HPDE6-E6E7 (cell line): ENCODE measurements at regions not wholly inside any gene's neighbourhood (a gene's known extent, or its start where the extent isn't known, plus 50 kb on each side); places are given as distances from the start of the nearest gene placed in this dataset.
"Not testable (repeated sequence)": the region's sequence is repeated elsewhere in the genome, so short reads cannot be mapped to it uniquely, and the experiment has no call there.

Source experiments
- DNase-seq: peaks from one replicate; pipeline ENCODE4 v3.0.0; 2011; ENCODE audit warnings: missing footprints; ENCODE audit errors: extremely low spot score

DNA sequence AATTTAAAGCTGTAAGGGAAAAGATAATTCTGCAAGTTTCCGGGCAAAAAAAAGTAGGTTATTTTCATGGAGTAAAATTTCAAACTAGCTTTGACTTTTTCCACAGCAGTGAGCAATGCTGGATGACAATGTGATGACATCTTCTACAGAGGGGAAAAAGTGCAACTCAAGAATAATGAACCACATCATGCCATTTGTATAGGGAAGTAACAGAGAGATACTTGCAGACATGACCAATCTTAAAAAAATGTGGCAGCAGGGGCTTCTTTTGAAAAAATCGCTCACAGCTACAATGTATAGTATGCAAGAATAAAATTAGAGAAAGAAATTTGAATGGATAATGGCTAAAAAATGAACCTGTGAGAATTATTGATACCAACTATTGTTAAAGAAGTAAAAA, 115.5 kb downstream of the DHRS2 start:
- no peak for DNase-seq

- DNase-seq, result no peak
Observed at GRCh38 chr14:23763394-23763793, 127.2 kb downstream of the DHRS2 start.

DNA sequence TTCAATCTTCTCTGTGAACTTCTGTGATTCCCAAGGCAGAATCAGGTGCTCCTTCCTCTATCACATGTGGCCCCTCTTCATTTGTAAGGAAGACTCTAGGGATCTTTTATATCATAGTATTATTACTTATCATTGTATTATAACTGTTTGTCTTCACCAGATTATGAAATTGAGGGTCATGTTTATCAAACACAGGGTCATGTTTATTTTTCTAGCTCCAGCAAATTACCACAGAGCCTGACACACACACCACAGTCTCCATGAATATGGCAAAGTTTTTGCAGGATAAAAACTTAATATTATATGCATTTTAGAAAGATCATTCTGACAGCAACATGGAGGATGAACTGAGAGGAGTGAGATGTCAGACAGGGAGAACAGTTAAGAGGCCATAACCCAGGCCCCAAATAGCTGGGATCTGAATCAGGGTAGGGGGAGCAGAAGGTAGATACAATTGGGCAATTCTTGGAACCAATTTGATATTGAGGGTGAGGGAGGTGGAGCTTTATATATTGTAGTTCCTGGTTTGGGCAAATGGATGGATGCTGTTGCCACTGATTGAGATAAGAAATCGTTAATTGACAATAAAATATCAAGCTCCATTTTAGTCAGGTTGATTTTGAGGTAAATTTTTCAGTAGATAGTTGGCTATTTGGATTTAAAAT, 130.7 kb downstream of the DHRS2 start:
- no peak for DNase-seq

DNA sequence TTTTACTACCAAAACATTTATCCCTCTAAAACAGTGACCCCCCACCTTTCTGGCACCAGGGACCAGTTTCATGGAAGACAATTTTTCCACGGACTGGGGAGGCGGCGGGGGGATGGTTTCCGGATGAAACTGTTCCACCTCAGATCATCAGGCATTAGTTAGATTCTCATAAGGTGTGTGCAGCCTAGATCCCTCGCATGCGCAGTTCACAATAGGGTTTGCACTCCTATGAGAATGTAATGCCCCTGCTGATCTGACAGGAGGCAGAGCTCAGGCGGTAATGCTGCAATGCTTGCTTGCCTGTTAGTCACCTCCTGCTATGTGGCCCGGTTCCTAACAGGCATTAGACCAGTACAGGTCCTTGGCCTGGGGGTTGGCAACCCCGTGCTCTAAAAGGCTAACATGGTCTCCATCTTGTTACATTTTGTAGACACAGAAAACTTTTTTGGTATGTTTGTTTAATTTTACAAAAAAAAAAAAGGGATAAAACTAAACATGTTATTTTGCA, 133.1 kb downstream of the DHRS2 start:
- not testable (repeated sequence) for DNase-seq

- DNase-seq, result no peak
Observed at GRCh38 chr14:23773981-23774380, 137.8 kb downstream of the DHRS2 start.

DNA sequence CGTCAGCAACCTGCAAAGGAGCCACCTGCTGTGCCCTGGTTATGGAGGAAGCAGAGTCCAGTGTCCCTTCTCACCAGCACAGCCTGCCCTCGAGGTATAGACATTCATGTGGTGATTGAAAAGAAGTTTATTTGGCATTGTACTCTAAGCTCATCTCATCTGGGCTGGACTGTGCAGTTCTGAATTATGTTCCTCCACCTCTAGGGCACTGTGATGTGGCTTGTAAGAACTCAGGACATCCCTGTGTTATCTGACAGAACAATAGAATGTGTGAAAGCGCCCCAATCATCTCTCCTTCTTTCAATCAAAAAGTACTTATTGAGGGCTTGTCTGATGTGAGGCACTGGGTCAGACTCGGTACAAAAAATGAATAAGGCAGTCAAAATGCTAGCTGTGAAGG, 140.1 kb downstream of the DHRS2 start:
- no peak for DNase-seq

GRCh38 chr14:23785208-23785607, 149.0 kb downstream of the DHRS2 start:
- no peak for DNase-seq

DNA sequence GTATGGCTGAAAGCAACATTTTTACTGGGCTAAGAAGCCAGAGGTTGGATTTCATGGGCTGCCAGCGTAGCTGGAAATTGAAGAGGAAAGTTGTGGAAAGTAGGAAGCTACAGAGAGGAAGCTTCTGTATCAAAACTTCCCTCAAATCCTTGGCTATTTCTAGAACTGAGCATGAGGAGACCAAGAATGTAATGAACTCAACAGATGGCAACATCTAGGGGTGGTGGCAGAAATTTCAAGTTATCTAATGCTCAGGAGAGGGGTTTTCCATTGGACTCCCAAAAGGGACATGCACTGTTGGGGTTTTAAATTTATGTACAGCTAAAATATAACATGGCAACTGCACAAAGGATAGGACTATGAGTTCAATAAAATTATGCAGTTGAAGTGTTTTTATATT, 151.3 kb downstream of the DHRS2 start:
- DNase-seq, result no peak

DNA sequence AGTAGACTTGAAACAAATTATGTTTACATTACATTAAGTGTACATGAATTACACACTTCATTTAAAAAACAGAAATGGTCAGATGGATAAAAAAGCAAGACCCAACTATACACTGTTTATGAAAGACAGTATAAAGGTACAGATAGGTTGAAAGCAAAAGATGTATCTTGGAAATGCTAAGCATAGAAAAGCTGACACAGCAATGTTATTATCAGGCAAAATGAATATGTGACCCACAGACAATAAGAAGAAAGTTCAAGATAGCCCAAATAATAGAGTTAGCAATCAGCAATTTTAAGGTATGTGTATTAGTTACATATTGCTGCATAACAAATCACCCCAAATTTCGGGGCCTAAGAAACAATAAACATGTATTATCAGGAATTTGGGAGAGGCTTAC, 153.5 kb downstream of the DHRS2 start:
- DNase-seq, result no peak

DNA sequence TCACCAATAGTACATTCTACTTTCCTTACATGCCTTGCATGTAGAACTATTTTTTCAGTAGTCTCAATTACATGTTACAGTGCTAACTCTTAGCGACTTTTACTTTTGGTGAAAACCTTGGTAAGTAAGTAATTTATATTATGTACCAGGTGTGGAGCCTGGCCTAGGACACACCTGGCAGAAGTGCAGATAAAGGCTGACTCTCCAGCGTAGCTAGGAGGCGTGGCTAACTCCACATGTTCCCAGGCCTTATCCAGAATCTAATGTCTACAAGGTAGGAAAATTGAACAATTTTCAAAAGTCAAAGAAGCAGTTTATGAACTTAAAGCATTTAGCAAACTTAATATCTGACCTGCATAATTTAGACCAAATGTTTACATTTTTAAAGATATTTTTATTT, 157.4 kb downstream of the DHRS2 start:
- no peak for DNase-seq

DNA sequence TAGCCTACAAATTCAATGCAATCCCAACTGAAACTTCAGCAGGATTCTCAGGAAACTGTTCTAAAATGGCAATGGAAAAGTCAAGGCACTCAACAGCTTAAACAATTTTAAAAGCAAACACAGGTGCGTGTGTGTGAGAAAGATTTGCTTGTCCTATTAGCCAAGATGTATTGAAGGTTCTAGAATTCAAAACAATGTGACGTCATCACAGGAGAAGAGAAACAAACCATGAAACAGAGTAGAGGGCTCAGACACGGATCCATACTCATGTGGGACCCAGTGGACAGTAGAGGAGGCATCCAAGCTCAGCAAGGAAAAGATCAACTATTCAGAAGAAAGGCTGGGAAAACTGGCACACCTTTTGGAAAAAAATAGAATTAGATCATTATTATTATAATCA, 152.8 kb upstream of the DHRS4 start:
- no peak for DNase-seq

DNA sequence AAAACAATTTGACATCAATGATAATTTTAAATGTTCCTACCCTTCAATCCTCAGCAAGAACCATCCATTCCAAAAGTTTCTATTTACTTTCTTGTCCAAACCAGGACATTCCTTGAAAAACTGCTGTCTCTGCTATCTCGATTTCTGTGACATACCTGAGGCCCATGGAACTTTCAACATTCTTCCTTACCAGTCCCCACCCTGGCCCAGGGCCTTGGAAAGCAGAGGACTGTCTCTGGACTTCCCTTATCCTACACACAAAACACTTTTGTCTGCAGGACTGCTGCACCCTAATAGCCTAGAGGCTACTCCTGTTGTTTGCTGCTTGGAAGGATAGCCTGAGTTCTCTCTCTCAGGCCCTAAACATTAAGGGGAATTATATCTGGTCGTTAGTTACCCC, 151.8 kb upstream of the DHRS4 start:
- no peak for DNase-seq

- no peak for DNase-seq
Observed at GRCh38 chr14:23804817-23805216, 148.8 kb upstream of the DHRS4 start.

DNA sequence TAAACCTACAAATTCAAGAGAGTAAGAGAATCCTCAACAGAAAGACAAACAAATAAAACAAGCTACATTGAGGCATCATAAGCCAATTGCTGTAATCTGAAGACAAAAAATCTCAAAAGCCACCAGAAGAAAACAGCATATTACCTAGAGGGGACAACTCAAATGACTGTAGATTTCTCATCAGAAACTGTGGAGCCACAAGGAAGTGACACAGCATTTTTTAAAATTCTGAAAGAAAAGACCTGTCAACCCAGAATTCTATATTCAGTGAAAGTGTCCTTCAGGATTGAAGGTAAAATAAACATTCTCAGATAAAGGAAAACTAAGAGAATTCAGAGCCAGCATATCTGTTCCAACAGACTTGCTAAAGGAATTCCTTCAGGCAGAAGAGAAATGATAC, 147.8 kb upstream of the DHRS4 start:
- no peak for DNase-seq

- no peak for DNase-seq
Observed at GRCh38 chr14:23814527-23815256, 138.9 kb upstream of the DHRS4 start.

GRCh38 chr14:23816371-23816770, 137.2 kb upstream of the DHRS4 start:
- no peak for DNase-seq

- no peak for DNase-seq
Observed at GRCh38 chr14:23817164-23817767, 136.3 kb upstream of the DHRS4 start.

DNA sequence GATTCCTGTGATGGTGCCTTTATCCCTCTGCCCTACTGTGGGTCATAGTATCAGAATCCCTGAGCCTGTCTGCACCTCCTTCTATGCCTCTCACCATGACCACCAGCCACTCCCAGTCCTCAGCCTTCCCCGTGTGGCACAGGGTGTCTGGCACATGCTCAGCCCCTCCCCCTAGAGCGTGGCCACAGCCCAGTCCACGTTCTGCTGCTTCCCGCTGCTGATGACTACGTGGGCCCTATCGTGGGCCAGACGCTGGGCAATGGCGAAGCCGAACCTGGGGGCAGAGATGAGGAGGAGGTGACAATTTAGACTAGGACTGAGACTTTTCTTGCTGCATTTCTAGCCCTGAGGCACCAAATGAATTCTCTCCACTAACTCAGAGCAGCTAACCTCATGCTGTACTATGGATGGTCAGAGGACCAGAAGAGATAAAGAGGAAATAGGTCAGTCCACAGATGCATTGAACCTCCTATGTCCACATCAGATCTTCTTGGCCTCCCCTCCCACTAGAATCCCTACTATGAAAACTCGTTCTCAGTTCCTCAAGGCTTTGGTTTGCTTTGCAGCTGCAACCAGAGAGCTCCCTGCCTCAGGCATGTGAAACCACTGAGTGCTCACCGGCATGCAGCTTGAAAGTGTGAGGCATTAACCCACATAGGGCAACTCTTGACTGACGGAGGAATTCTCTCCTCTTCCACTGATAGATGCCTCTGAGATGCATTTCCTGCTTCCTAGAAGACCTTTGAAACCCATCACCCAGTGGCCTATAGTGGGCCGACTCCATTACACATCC, 126.3 kb upstream of the DHRS4 start:
- no peak for DNase-seq

DNA sequence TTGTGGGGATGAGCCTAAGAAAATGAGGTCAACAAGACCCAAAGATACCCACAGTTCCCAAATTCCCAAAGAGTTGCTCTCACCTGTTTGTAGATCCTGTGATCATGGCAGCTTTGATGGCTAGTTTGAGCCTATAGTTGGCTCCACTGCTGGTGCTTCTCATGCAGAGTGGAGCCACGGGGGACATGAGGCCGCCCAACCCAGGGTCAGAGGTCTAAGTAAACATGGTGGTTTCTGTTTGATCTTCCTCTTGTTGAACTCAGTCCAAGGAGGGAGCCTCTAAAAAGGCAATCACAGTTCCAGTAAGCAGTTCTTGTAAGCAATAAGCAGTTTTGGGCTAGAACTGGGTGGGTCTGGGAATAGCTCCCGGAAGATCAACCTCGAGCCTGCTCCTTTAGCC, 125.6 kb upstream of the DHRS4 start:
- DNase-seq, result no peak

GRCh38 chr14:23828616-23829015, 125.0 kb upstream of the DHRS4 start:
- no peak for DNase-seq

GRCh38 chr14:23829736-23830471, 123.7 kb upstream of the DHRS4 start:
- DNase-seq, result peak; percentile 79

DNA sequence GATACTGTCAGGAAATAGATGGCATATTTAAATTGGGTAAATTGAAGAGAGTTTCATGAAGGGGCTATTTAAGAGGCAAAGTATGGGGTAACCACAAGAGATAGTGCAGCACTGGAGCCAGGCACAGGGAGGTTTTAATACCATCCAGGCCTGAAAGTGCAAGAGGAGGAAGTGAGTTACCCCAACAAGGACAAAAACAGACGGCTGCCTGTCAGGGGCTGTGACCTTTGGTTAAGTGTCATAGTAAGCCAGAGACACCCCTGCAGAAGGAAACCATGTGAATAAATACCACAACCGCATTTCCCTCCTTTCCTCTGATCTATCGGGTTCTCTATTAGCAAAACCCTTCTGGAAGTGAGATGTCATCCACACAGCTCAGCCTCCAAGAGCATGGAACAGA, 122.0 kb upstream of the DHRS4 start:
- DNase-seq, result no peak
